ENCODE measurements at regions not wholly inside any gene's neighbourhood (a gene's known extent, or its start where the extent isn't known, plus 50 kb on each side); places are given as distances from the start of the nearest gene placed in this dataset.

DNA sequence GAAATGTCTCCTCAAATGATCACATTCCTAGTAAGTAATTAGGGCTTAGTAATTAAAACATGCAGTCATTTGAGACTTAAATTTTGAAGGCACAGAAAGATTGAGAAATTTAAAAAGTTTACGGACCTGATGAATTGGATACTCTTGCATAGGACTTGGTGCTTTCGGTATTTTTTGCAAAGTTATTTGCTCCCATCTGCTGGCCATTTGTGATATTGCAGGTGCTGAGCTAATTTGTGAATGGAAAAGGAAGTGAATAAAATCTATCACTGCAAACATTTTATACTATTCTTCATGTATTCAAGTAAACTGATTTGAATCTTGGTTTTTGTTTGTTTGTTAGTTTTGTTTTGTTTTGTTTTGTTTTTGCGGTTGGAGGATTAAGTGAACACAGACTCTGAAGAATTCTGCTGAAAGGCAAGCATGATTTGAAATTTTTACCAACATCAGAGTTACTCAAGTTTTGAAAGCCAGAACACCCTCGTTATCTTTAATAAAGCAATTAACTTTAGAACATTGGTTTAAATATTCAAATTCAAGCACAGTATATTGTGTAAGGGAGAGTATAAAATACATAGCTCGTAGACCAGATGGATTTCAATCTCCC is 689.5 kb upstream of the RBFOX1 start:
- peak; percentile 2 for DNase-seq

GRCh38 chr16:6642271-6642670 is 690.4 kb upstream of the RBFOX1 start:
- no peak for DNase-seq

DNA sequence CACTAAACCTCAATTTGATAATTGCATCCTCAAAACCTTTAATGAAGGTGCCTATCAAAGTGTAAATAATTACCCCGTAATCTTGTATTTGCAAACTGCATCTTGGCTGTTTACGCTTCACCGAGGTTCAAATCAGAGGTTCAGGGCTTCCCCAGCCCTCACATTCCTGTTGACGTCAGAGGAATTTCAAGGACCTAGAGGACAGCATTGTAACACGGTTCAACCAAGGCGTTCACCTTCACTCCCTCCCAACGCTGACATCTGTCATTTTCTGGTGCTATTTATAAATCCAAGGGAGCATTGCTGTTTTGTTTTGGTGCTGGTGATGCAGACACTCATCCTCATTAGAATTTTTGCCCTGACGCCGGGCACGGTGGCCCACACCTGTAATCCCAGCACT is 691.6 kb upstream of the RBFOX1 start:
- DNase-seq, result no peak

DNA sequence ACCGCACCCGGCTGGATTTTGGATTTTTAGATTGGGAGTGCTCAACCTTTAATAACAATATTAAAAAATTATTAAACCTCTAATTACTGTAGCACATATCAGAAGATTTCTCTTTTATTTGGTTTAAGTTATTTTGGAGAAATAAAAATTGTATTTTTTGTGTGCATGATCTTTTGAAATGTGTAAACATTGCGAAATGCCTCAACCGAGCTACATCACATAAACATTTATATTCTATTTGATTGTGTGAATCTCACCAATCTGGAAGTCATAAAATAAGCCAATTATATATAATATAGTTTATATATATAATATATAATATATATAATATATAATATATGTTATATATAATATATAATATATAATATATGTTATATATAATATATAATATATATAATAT is 696.2 kb upstream of the RBFOX1 start:
- DNase-seq, result no peak

DNA sequence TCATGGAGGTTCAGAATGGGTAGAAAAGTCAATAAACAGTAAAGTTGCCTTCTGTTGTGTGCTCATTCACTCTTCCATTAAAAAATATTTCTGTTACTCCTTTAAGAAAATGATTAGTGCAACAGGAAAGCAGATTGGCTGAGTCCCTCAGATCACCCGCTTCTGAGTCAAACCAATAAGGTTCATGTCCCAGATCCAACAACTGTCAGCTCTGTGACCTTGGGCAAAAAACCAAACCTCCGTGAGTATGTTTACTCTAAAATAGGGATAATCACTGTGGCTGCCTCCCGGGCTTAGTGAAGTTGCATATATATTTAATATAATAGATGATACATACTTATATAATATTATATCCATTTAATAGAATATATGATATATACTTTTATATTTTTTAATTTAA is 698.5 kb upstream of the RBFOX1 start:
- DNase-seq, result no peak

- no peak for DNase-seq
These were observed 699.2 kb upstream of the RBFOX1 start for GRCh38 chr16:6633456-6633855.

- no peak for DNase-seq
These were observed 703.5 kb upstream of the RBFOX1 start for GRCh38 chr16:6629110-6629509.

DNA sequence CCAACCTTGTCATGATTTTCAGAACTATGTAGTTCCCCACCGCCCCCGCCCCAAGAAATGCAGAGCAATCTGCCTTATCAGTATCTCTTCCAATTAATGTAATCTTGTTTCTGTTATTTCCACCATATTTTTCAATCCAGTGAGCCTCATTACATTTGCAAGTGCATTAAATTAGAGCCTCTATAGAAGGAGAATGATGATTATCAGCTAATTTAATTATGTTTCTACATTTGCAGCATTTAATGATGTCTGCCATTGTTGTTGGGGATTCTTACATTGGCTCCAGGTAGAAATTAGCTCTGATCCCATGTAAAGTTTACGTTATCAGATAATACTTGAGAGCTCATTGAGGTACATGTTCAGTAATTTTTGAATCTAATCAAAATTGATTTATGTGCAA is 707.0 kb upstream of the RBFOX1 start:
- DNase-seq, result no peak

GRCh38 chr16:6618874-6619273 is 713.8 kb upstream of the RBFOX1 start:
- DNase-seq, result no peak

GRCh38 chr16:6616746-6617145 is 715.9 kb upstream of the RBFOX1 start:
- no peak for DNase-seq

- no peak for DNase-seq
These were observed 717.0 kb upstream of the RBFOX1 start for GRCh38 chr16:6615636-6616035.

- no peak for DNase-seq
These were observed 721.1 kb upstream of the RBFOX1 start for GRCh38 chr16:6611535-6611934.

- no peak for DNase-seq
These were observed 727.2 kb upstream of the RBFOX1 start for GRCh38 chr16:6605490-6605889.

GRCh38 chr16:6603780-6604325 is 728.8 kb upstream of the RBFOX1 start:
- no peak for DNase-seq

DNA sequence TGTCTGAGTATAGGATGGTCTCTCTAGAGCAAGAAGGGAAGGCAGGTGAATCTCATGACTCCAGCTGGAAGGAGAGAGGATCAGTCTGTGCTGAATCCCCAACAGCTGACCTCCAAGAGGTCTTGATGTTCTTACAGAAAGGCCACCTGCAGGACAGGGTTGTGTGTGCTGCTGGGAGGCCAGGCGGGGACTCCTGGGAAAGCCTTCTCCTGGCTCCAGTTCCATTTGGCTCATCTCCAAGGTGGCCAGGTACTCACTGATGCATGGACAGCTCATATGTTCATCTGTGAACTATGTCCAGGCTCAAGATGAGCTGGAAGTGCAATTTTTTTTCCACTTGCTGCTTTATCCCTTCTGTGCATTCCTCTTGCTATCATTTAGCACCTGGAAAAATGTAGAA is 730.2 kb upstream of the RBFOX1 start:
- no peak for DNase-seq

DNA sequence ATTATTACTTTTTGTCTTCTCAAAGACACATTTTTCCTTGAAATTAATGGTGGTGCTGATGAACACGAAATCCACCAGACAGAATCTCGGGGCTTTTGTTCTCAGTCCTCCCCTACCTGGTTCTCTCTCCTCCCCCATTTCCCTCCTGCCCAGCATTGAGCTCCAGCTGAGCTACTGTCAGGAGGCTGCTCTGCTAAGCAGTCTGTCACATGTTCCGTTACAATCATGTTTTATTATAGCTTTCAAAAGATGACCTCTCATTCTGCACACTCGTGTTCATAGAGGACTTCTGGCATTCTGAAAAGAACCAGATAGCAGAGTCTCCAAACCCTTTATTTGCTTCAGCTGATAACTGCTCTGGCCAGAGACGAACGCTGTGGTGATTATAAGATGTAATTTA is 732.5 kb upstream of the RBFOX1 start:
- no peak for DNase-seq

DNA sequence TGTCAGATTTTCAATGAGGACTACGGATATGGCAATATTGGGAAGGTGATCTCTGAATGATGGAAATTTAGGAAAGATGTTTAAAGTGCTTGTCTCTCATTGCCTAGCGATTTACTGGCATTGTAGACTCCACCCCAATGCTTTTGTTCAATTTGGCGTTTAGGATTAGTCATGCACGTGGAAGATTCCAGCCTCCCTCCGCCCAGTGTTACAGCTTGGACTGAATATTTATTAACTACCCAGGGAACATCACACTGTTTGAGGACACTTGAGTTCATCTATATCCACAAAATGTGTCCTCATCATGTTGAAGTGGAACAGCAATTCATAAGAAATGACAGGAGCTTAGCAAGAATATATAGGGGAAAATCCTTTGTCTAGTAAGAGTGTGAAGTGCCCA is 738.8 kb upstream of the RBFOX1 start:
- no peak for DNase-seq

- DNase-seq, result no peak
These were observed 756.0 kb upstream of the RBFOX1 start for GRCh38 chr16:6576606-6577005.

DNA sequence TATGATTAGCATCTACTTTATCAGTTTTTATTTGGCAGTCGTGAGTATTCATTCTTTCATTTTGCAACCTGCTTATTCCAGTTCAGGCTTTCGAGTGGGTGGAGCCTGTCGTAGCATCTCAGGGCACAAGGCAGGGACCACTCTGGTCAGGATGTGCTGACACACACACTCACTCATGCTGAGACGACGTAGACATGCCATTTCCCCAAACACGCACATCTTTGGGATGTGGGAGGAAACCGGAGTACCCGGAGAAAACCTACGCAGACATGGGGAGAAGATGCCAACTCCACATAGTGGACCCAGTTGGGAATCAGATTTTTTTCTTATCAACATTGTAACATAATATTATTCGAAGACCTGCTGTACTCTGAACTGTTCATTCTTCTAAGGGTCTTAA is 756.5 kb upstream of the RBFOX1 start:
- no peak for DNase-seq

GRCh38 chr16:6574146-6574545 is 758.5 kb upstream of the RBFOX1 start:
- DNase-seq, result no peak

GRCh38 chr16:6573577-6573976 is 759.1 kb upstream of the RBFOX1 start:
- DNase-seq, result no peak

GRCh38 chr16:6571044-6571443 is 761.6 kb upstream of the RBFOX1 start:
- no peak for DNase-seq

- no peak for DNase-seq
These were observed 762.1 kb upstream of the RBFOX1 start for GRCh38 chr16:6570530-6570929.

- no peak for DNase-seq
These were observed 769.7 kb upstream of the RBFOX1 start for GRCh38 chr16:6562986-6563385.

GRCh38 chr16:6560306-6561100 is 772.1 kb upstream of the RBFOX1 start:
- DNase-seq, result no peak
